Heart left ventricle (tissue), 16 donors: ENCODE measurements at regions not wholly inside any gene's neighbourhood (a gene's known extent, or its start where the extent isn't known, plus 50 kb on each side); places are given as distances from the start of the nearest gene placed in this dataset.

Experiments
- ATAC-seq, 4 donors: fragments of 200-7000 bp; cut with Tn5 transposase; one replicate each; pipeline ENCODE4 v1.9.1; 2020 to 2022; ENCODE audit warnings: moderate library complexity in 4 of 4, mild to moderate bottlenecking in 3 of 4, moderate number of reproducible peaks in 1 of 4
- DNase-seq, 5 donors: peaks; one replicate each; pipeline ENCODE4 v3.0.0-alpha.2; 2020
- H3K27ac ChIP-seq, 12 donors: fragments of 200-600 bp; sonication (generic) in 4 of 12; one replicate each; pipeline versions ENCODE4 v1.5.0 to v1.8.0; 2016 to 2022; ENCODE audit warnings: mild to moderate bottlenecking in 2 of 12
- H3K27me3 ChIP-seq, 9 donors: fragments of 200-600 bp; sonication (generic) in 2 of 9; one replicate each; pipeline versions ENCODE4 v1.5.1 to v1.8.0; 2016 to 2022; ENCODE audit warnings: mild to moderate bottlenecking in 3 of 9
- H3K36me3 ChIP-seq, 9 donors: fragments of 200-600 bp; sonication (generic) in 2 of 9; one replicate each; pipeline versions ENCODE4 v1.5.0 to v1.8.0; 2018 to 2022; ENCODE audit warnings: mild to moderate bottlenecking in 2 of 9
- H3K4me1 ChIP-seq, 12 donors: fragments of 200-600 bp; sonication (generic) in 4 of 12; one replicate each; pipeline versions ENCODE4 v1.5.0 to v1.8.0; 2016 to 2022; ENCODE audit warnings: mild to moderate bottlenecking in 3 of 12
- H3K4me3 ChIP-seq, 12 donors: fragments of 200-600 bp; sonication (generic) in 4 of 12; one replicate each; pipeline versions ENCODE4 v1.5.0 to v1.8.0; 2017 to 2022; ENCODE audit warnings: mild to moderate bottlenecking in 9 of 12, moderate library complexity in 4 of 12
- H3K9me3 ChIP-seq, 12 donors: fragments of 200-600 bp; sonication (generic) in 4 of 12; one replicate each; pipeline versions ENCODE4 v1.5.0 to v1.8.0; 2016 to 2022; ENCODE audit warnings: mild to moderate bottlenecking in 1 of 12
- CTCF ChIP-seq, 12 donors: fragments of 200-600 bp; sonication (generic) in 4 of 12; IDR thresholded peaks; one replicate each; pipeline versions ENCODE4 v1.5.0 to v1.8.0; 2018 to 2022; ENCODE audit warnings: antibody characterized with exemption in 12 of 12, mild to moderate bottlenecking in 5 of 12
- POLR2A ChIP-seq, 2 donors: fragments of 450-650 bp; IDR thresholded peaks; one replicate each; pipeline ENCODE4 v1.6.1; 2017; ENCODE audit warnings: antibody characterized with exemption in 2 of 2, mild to moderate bottlenecking in 2 of 2, moderate library complexity in 2 of 2
- WGBS, 4 donors: extraction: QIAGEN DNeasy Blood & Tissue Kit in 2 of 4; methylation state at CpG; one replicate each; pipeline versions ENCODE4 v1.1.5 to v1.1.7; 2013 to 2018; 5-methylcytosine and 5-hydroxymethylcytosine counted together
- intact Hi-C, 10 donors: fragments of 100-400 bp; cut with DNase I; formaldehyde crosslinking; loops; one replicate each; pipeline versions ENCODE4 v1.11.1 to v1.14.2; 2022
- donor health status: ischemic (EF 13 %, LVEDD 7.1; RV severe dilation, severe dysfunction).
- donor health status: healthy with polysubstance abuse.
- donor health status: DM: no; HTN: yes; CAD: no.
- donor health status: DM: no; HTN: no; CAD: no.
- donor health status: ischemic (EF 25% LVEDD 6.9; RV normal size, moderate dysfunction).
- donor health status: ischemic (EF 25% LVEDD 5.7; RV mildly dilated, moderate dysfunction).
- donor health status: healthy.
- donor health status: DM: yes; HTN: yes; CAD: no.
- donor health status: ischemic (EF 35%, LVEDD 5.7; RV mildly dilated, moderate dysfunction).
- donor health status: nonischemic (EF 11% LVEDD 7.7; RV severe dilation, severe dysfunction).
- donor health status: DM: yes; HTN: yes; CAD: no.
- donor health status: PGD.
- donor health status: ischemic (EF 29% LVEDD 5.4; RV normal size, mild dysfunction).
- donor health status: nonischemic (EF 23%, LVEDD 6.1; RV moderate dilation, normal function).

GRCh38 chr3:20264900-20265567 lies 79.0 kb upstream of the SGO1 start:
- Histone ChIP-seq H3K27me3 (no peaks in the 10 kb centered on the region), H3K4me3 (no peak overlapping the region), H3K36me3 (no peaks in the 10 kb centered on the region), H3K4me1 (no peaks in the 10 kb centered on the region), H3K27ac (no peak overlapping the region), H3K9me3 (peaks cover 0 to 30% (median 4%) of the 10 kb centered on the region in 12 donors)
- no peak for DNase-seq
- intact Hi-C loops, result no loop called here
- TF ChIP-seq POLR2A (IDR thresholded peaks at IDR 0.05), result no peak
- no peak for TF ChIP-seq CTCF (IDR thresholded peaks at IDR 0.05)
- 78 to 87% (median 85%) methylated on average over 7 to 11 of the region's 11 CpGs for WGBS, 4 donors
- ATAC-seq, result no peak

GRCh38 chr3:20258371-20258770 lies 72.4 kb upstream of the SGO1 start:
- ATAC-seq (no peak), DNase-seq (no peak)
- no peak overlapping the region for H3K4me3 ChIP-seq
- intact Hi-C loops, result no loop called here
- H3K27me3 ChIP-seq, result no peaks in the 10 kb centered on the region
- TF ChIP-seq CTCF (IDR thresholded peaks at IDR 0.05) (no peak), POLR2A (IDR thresholded peaks at IDR 0.05) (no peak)
- H3K9me3 ChIP-seq, result no peaks in the 10 kb centered on the region
- H3K4me1 ChIP-seq, result peaks cover 0 to 10% (median 0%) of the 10 kb centered on the region in 12 donors
- WGBS, 4 donors, result 69 to 84% (median 76%) methylated on average over 1 of the region's 1 CpG
- H3K36me3 ChIP-seq, result no peaks in the 10 kb centered on the region
- H3K27ac ChIP-seq, result no peak overlapping the region

DNA sequence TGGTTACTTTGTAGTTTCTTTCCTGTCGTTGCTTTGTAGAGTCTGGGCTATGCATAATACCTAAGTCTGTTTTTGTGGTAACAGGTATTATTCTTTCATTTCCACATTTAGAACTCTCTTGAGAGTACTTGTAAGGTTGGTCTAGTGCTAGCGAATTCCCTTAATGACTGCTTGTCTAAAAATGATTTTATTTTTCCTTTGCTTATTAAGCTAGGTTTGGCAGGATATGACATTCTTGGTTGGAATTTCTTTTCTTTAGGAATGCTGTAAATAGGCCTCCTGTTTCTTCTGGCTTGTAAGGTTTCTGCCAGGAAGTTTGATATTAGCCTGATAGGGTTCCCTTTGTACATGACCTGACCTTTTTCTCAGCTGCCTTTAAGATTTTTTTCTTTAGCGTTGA lies 70.1 kb upstream of the SGO1 start:
- no peak overlapping the region for H3K4me3 ChIP-seq
- ATAC-seq, result peak in 3 of 4 donors; percentile 53 to 84 (median 54)
- no peaks in the 10 kb centered on the region for H3K36me3 ChIP-seq
- H3K27me3 ChIP-seq, result no peaks in the 10 kb centered on the region
- TF ChIP-seq CTCF (IDR thresholded peaks at IDR 0.05) (no peak), POLR2A (IDR thresholded peaks at IDR 0.05) (no peak)
- DNase-seq, result no peak
- 57 to 64% (median 58%) methylated on average over 3 of the region's 3 CpGs for WGBS, 4 donors
- H3K4me1 ChIP-seq, result peaks cover 0 to 10% (median 0%) of the 10 kb centered on the region in 12 donors
- peak overlapping the region in 6 of 12 donors; percentile 4 to 46 (median 20) for H3K27ac ChIP-seq
- intact Hi-C loops, result no loop called here
- no peaks in the 10 kb centered on the region for H3K9me3 ChIP-seq

DNA sequence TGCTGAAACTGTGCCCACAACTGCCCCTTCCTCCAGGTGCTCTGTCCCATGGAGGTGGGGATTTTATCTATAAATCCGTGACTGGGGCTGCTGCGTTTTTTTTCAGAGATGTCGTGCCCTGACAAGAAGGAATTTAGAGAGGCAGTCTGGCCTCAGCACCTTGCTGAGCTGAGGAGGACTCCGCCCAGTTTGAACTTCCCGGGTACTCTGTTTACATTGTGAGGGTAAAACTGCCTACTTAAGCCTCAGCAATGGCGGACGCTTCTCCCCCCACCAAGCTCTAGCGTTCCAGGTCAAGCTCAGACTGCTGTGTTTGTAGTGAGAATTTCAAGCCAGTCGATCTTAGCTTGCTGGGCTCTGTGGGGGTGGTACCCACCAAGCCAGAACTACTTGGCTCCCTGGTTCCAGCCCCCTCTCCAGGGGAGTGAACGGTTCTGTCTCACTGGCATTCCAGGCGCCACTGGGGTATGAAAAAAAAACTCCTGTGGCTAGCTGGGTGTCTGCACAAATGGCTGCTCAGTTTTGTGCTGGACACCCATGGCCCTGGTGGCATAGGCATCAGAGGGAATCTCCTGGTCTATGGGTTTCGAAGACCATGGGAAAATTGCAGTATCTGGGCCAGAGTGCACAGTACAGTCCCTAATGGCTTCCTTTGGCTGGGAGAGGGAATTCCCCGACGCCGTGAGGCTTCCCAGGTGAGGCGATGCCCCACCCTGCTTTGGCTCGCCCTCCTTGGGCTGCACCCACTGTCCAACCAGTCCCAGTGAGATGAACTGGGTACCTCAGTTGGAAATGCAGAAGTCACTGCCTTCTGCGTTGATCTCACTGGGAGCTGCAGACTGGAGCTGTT lies 68.5 kb upstream of the SGO1 start:
- no peaks in the 10 kb centered on the region for H3K9me3 ChIP-seq
- H3K4me3 ChIP-seq, result no peak overlapping the region
- peaks cover 0 to 10% (median 0%) of the 10 kb centered on the region in 12 donors for H3K4me1 ChIP-seq
- intact Hi-C loops, result no loop called here
- H3K27me3 ChIP-seq, result no peaks in the 10 kb centered on the region
- TF ChIP-seq CTCF (IDR thresholded peaks at IDR 0.05), result no peak
- no peaks in the 10 kb centered on the region for H3K36me3 ChIP-seq
- no peak for ATAC-seq
- no peak overlapping the region for H3K27ac ChIP-seq
- WGBS, 4 donors, result 83 to 89% (median 87%) methylated on average over 17 to 18 of the region's 18 CpGs
- no peak for DNase-seq
